ENCODE measurements at regions not wholly inside any gene's neighbourhood (a gene's known extent, or its start where the extent isn't known, plus 50 kb on each side); places are given as distances from the start of the nearest gene placed in this dataset.

DNA sequence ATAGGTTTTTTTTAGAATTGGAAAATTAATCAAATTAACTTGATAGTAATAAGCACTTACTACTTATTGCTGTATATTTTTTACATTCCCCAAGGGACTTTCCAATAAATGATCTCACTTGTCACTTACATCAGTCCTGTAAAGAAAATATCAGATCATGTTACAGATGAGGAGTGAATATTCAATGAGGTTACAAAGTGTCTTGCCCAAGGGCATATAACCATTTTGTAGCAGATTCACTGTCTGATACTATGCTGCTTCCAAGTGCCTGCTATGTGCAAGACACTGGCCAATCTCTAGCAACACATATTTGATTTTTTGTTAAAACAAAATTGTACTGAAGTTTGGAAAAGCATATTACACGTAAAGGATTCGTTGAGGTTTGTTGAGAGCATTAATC, 1287.7 kb downstream of the FAM133A start:
- intact Hi-C loops (cut with micrococcal nuclease): no loop called here
- Mint-ChIP-seq H3K4me3 (no peak overlapping the region), H3K36me3 (no peaks in the 10 kb centered on the region), H3K27me3 (ENCODE audit: low read depth in 3 of 3) (no peaks in the 10 kb centered on the region), H3K9me3 (peaks cover 0 to 5% (median 0%) of the 10 kb centered on the region in 7 donors), H3K4me1 (no peaks in the 10 kb centered on the region), H3K27ac (no peak overlapping the region)
- no peak overlapping the region for H3K27ac ChIP-seq (ENCODE audit: low read depth in 1 of 2, low read length in 2 of 2)
- WGBS (ENCODE audit: insufficient coverage): no CpG with 5 or more reads among the region's 2 CpGs
- no peaks in the 10 kb centered on the region for H3K36me3 ChIP-seq (replicated peaks in 1 of 2; ENCODE audit: control insufficient read depth in 1 of 2, insufficient read depth in 2 of 2, low read length in 2 of 2)
- DNase-seq: no peak
- H3K9ac ChIP-seq (ENCODE audit: insufficient read depth, low read length, poor library complexity, severe bottlenecking): no peak overlapping the region
- H3K79me2 ChIP-seq (ENCODE audit: insufficient read depth, low read length): no peaks in the 10 kb centered on the region
- no peak overlapping the region for H3K4me2 ChIP-seq (replicated peaks; ENCODE audit: extremely low read depth, low read length, poor library complexity, severe bottlenecking)
- no peaks in the 10 kb centered on the region for H3K4me1 ChIP-seq (ENCODE audit: control insufficient read depth in 1 of 2, insufficient read depth in 2 of 2, low read length in 2 of 2)
- TF ChIP-seq, protein P1, sequence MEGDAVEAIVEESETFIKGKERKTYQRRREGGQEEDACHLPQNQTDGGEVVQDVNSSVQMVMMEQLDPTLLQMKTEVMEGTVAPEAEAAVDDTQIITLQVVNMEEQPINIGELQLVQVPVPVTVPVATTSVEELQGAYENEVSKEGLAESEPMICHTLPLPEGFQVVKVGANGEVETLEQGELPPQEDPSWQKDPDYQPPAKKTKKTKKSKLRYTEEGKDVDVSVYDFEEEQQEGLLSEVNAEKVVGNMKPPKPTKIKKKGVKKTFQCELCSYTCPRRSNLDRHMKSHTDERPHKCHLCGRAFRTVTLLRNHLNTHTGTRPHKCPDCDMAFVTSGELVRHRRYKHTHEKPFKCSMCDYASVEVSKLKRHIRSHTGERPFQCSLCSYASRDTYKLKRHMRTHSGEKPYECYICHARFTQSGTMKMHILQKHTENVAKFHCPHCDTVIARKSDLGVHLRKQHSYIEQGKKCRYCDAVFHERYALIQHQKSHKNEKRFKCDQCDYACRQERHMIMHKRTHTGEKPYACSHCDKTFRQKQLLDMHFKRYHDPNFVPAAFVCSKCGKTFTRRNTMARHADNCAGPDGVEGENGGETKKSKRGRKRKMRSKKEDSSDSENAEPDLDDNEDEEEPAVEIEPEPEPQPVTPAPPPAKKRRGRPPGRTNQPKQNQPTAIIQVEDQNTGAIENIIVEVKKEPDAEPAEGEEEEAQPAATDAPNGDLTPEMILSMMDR (IDR thresholded peaks at IDR 0.05): no peak
- no peaks in the 10 kb centered on the region for H3K9me3 ChIP-seq (replicated peaks in 1 of 2; ENCODE audit: control insufficient read depth in 1 of 2, insufficient read depth in 1 of 2, low read length in 2 of 2)
- H3K4me3 ChIP-seq (replicated peaks in 1 of 3; ENCODE audit: low read depth in 2 of 3, low read length in 3 of 3): no peak overlapping the region
- no peaks in the 10 kb centered on the region for H3K27me3 ChIP-seq (ENCODE audit: control insufficient read depth in 2 of 2, insufficient read depth in 2 of 2, low read length in 2 of 2)
- no peaks in the 10 kb centered on the region for H4K20me1 ChIP-seq (ENCODE audit: insufficient read depth, low read length)
- no peak overlapping the region for H2AFZ ChIP-seq (ENCODE audit: insufficient read depth, low read depth, low read length, poor library complexity, severe bottlenecking)

DNA sequence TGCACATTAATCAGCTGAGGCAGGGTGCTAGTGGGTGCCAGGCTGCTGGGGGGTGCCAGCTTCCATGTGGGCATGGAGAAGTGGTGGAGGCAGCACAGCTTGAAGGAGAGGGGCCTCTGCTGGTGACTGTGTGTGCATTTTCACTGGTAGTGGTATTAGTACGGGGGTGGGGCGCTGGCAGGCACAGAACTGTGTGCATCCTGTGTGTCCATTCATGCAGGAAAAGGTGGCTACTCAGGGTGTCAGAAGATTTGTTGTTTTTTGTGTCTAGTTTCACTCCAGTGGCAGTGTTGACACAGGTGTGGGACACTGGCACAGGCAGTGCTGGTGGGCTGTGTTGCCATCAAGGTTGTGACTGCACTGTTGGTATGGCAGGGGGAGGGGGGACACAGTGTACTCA, 1303.6 kb downstream of the FAM133A start:
- no peaks in the 10 kb centered on the region for H3K27me3 Mint-ChIP-seq (ENCODE audit: low read depth in 3 of 3)
- no peaks in the 10 kb centered on the region for H3K4me1 ChIP-seq (ENCODE audit: control insufficient read depth in 1 of 2, insufficient read depth in 2 of 2, low read length in 2 of 2)
- no peaks in the 10 kb centered on the region for H3K9me3 ChIP-seq (replicated peaks in 1 of 2; ENCODE audit: control insufficient read depth in 1 of 2, insufficient read depth in 1 of 2, low read length in 2 of 2)
- no peak overlapping the region for H3K4me3 Mint-ChIP-seq
- no peak overlapping the region for H3K9ac ChIP-seq (ENCODE audit: insufficient read depth, low read length, poor library complexity, severe bottlenecking)
- H3K27ac Mint-ChIP-seq: no peak overlapping the region
- no peak overlapping the region for H2AFZ ChIP-seq (ENCODE audit: insufficient read depth, low read depth, low read length, poor library complexity, severe bottlenecking)
- H3K4me3 ChIP-seq (replicated peaks in 1 of 3; ENCODE audit: low read depth in 2 of 3, low read length in 3 of 3): no peak overlapping the region
- no peaks in the 10 kb centered on the region for H3K27me3 ChIP-seq (ENCODE audit: control insufficient read depth in 2 of 2, insufficient read depth in 2 of 2, low read length in 2 of 2)
- no peak overlapping the region for H3K27ac ChIP-seq (ENCODE audit: low read depth in 1 of 2, low read length in 2 of 2)
- peaks cover 0 to 6% (median 0%) of the 10 kb centered on the region in 7 donors for H3K9me3 Mint-ChIP-seq
- H3K4me1 Mint-ChIP-seq: no peaks in the 10 kb centered on the region
- intact Hi-C loops (cut with micrococcal nuclease): no loop called here
- no peak for DNase-seq
- H4K20me1 ChIP-seq (ENCODE audit: insufficient read depth, low read length): no peaks in the 10 kb centered on the region
- no peak overlapping the region for H3K4me2 ChIP-seq (replicated peaks; ENCODE audit: extremely low read depth, low read length, poor library complexity, severe bottlenecking)
- no peaks in the 10 kb centered on the region for H3K36me3 Mint-ChIP-seq
- WGBS (ENCODE audit: insufficient coverage): 66% methylated on average over 2 of the region's 2 CpGs
- H3K36me3 ChIP-seq (replicated peaks in 1 of 2; ENCODE audit: control insufficient read depth in 1 of 2, insufficient read depth in 2 of 2, low read length in 2 of 2): no peaks in the 10 kb centered on the region
- TF ChIP-seq, protein P1 (IDR thresholded peaks at IDR 0.05): no peak
- H3K79me2 ChIP-seq (ENCODE audit: insufficient read depth, low read length): no peaks in the 10 kb centered on the region

Measured in CD14-positive monocyte (primary cell).